AG09319 (cell line): ENCODE measurements at regions not wholly inside any gene's neighbourhood (a gene's known extent, or its start where the extent isn't known, plus 50 kb on each side); places are given as distances from the start of the nearest gene placed in this dataset.

Source experiments
- DNase-seq: peaks from one replicate; pipeline ENCODE4 v3.0.0-alpha.2; 2010; ENCODE audit warnings: low read depth; ENCODE audit errors: extremely low read depth
- TF ChIP-seq, protein P1 (sequence below): IDR thresholded peaks from 2 replicates; pipeline ENCODE4 v1.5.1; 2011; ENCODE audit warnings: low read depth, mild to moderate bottlenecking, inconsistent platforms, low read length, moderate library complexity

DNA sequence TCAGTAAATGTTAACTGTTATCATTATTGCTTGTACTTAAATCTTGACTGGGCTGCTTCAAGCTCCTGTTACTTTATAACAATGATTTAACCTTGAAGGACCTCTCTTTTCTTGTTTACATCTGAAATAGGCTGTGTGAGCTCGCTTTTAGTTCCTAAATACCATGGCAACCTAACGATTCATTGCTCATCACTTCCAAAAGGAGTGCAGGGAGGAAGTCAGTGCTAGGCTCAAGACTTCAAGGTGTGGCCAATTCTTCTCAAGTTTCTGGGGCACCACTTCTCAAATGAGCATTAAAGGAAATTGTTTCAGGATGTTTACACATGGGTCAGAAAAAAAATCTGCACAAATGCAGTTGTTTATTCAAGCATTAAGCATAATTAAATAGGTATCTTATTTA lies 284.2 kb downstream of the MTERF1 start:
- TF ChIP-seq, protein P1, sequence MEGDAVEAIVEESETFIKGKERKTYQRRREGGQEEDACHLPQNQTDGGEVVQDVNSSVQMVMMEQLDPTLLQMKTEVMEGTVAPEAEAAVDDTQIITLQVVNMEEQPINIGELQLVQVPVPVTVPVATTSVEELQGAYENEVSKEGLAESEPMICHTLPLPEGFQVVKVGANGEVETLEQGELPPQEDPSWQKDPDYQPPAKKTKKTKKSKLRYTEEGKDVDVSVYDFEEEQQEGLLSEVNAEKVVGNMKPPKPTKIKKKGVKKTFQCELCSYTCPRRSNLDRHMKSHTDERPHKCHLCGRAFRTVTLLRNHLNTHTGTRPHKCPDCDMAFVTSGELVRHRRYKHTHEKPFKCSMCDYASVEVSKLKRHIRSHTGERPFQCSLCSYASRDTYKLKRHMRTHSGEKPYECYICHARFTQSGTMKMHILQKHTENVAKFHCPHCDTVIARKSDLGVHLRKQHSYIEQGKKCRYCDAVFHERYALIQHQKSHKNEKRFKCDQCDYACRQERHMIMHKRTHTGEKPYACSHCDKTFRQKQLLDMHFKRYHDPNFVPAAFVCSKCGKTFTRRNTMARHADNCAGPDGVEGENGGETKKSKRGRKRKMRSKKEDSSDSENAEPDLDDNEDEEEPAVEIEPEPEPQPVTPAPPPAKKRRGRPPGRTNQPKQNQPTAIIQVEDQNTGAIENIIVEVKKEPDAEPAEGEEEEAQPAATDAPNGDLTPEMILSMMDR, result no peak
- DNase-seq, result no peak

DNA sequence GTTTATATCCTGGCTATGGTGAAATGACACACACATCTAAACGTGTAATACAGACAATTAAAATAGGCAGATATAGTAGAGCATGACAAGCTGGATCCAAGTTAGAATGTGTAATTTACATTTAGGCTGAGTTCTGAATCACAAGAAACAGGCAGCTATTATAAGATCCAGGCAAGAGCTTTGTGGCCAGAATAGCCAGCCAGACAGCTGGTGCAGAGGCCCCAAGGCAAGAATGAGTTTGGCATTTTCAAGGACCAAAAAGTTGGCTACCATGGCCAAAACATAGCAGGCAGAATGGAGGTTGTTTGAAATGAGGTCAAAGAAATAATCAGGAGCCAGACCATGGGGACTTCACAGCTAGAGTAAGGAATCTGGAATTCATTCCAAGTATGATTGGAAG lies 281.7 kb downstream of the MTERF1 start:
- TF ChIP-seq, protein P1, result no peak
- DNase-seq, result no peak

DNA sequence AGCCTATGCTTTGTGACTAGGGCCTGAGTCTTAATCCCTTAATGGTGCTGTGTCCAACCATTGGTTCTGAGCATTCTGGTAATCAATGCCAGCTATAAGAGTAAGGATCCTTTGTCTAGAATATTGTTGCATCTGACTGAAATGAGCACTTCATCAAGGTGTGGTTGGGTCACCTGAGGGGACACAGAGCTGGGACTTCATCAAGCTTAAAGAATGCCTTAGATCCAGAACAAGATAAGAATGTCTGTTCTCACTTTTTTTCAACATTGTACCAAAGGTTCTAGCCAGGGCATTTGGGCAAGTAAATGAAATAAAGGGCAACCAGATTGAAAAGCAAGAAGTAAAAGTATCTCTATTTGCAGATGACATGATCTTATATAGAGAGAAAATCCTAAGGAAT lies 280.4 kb downstream of the MTERF1 start:
- TF ChIP-seq, protein P1, result no peak
- no peak for DNase-seq

DNA sequence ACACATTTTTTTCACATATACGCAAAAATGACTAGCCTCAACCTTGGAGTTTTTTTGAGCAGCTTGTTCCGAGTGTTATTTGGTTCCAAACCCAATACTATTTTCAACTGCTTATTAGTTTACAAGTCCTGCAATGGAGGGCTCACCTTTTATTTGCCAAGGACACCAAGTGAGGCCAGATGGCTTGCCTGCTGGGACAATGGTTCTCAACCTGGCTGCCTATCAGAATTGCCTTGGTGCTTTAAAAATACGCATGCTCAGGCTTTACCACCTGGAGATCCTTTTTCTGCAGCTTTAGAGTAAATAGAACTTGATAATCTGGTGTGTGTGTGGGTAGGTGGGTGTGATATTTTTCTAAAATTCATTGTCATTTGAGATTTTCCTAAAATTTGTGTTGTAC lies 276.8 kb downstream of the MTERF1 start:
- no peak for DNase-seq
- TF ChIP-seq, protein P1, result no peak

DNA sequence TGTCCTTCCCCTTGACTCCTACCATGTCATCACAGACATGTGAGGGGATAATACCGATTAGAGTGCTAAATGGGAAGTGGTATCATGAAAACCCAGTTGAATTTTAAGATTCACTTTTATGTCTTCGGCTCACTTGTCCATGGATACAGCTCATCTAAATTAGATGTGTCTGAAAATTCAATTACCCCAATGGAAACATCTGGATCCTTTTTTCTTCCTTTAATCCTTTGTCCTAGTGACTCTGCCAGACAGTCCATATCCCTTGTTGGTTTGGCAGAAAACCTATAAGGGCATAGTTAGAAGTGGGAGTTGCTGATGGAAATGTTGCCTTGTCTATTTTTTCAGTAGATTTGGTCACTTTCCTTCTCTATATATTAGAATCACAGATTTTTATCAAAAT lies 271.9 kb downstream of the MTERF1 start:
- no peak for DNase-seq
- TF ChIP-seq, protein P1, result no peak

DNA sequence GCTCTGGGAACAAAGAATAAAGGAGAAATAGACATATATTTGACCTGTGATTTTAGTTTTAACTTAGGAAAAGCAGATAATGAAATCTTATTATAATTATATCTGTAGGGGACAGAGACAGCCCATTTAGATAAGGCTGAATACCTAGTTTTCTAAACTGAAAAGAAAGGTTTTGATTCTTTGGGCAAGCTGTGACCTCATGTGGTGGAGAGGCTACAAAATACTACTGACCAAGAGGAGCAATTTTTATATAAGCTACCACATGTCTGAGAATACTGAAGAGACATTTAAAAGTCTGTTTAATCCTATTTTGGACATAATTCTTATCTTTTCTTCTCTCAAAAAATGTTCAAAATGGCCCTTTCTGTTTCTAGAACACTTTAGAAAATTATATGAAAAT lies 271.0 kb downstream of the MTERF1 start:
- no peak for DNase-seq
- TF ChIP-seq, protein P1, result no peak; the same call in 1 of the 2 replicates

DNA sequence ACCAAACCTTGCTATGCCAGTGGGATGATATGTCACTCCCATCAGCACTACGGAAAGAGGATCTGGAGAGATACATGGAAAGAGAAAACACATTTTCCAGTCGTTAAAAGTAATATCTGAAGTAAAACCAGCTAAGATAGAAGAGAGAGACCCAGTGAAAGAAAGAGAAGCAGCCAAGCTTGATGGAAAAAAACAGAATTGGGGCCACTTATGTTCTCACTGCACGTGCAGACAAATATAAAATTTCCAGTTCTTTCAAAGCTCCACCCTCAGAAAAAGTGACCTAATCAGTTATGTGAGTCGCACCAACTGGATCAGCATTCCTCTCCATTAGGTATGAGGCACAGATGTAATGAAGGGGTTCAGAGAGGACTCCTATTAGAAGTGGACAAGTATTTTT lies 266.1 kb downstream of the MTERF1 start:
- TF ChIP-seq, protein P1, result no peak
- DNase-seq, result no peak
